Activated T-cell treated with anti-CD3 and anti-CD28 coated beads, Interleukin-2, amount 50 U/mL, for 72 hours (primary cell): ENCODE measurements at regions not wholly inside any gene's neighbourhood (a gene's known extent, or its start where the extent isn't known, plus 50 kb on each side); places are given as distances from the start of the nearest gene placed in this dataset.
"Not testable (repeated sequence)": the region's sequence is repeated elsewhere in the genome, so short reads cannot be mapped to it uniquely, and the experiment has no call there.

Source experiments
- ATAC-seq, 2 donors: fragments of 150-1000 bp; cut with Tn5 transposase; replicated peaks in 1 of 2; 2 replicates each; pipeline ENCODE4 v1.10.0; 2021; ENCODE audit warnings: moderate library complexity in 2 of 2, mild to moderate bottlenecking in 1 of 2
- DNase-seq, 2 donors: peaks; one replicate each; pipeline ENCODE4 v3.0.0; 2021 to 2022; ENCODE audit warnings: mixed read lengths in 1 of 2
- H3K27ac Mint-ChIP-seq: one replicate; pipeline ENCODE4 v1.8.0; 2022; ENCODE audit warnings: mild to moderate bottlenecking, moderate library complexity, mixed read lengths
- H3K27me3 Mint-ChIP-seq: one replicate; pipeline ENCODE4 v1.8.0; 2022; ENCODE audit warnings: low read depth, mixed read lengths
- H3K36me3 Mint-ChIP-seq, 2 donors: one replicate each; pipeline ENCODE4 v1.8.0; 2022; ENCODE audit warnings: mixed read lengths in 2 of 2, mild to moderate bottlenecking in 1 of 2; ENCODE audit not compliant: insufficient read depth in 2 of 2
- H3K4me1 Mint-ChIP-seq: one replicate; pipeline ENCODE4 v1.8.0; 2022; ENCODE audit warnings: low read depth, mixed read lengths
- H3K4me3 Mint-ChIP-seq, 2 donors: one replicate each; pipeline ENCODE4 v1.8.0; 2022; ENCODE audit warnings: mild to moderate bottlenecking in 2 of 2, mixed read lengths in 2 of 2, moderate library complexity in 2 of 2
- H3K9me3 Mint-ChIP-seq, 2 donors: one replicate each; pipeline ENCODE4 v1.8.0; 2022; ENCODE audit warnings: mixed read lengths in 2 of 2

GRCh38 chr2:163913532-163913944, 177.7 kb upstream of the FIGN start:
- DNase-seq, H3K4me3 Mint-ChIP-seq, H3K4me1 Mint-ChIP-seq, H3K36me3 Mint-ChIP-seq, ATAC-seq, H3K27me3 Mint-ChIP-seq, H3K9me3 Mint-ChIP-seq, H3K27ac Mint-ChIP-seq: not testable (repeated sequence)

GRCh38 chr2:163909411-163910080, 173.7 kb upstream of the FIGN start:
- no peak for DNase-seq
- Mint-ChIP-seq H3K9me3 (peaks cover 2% of the 10 kb centered on the region in 2 donors), H3K4me3 (no peak overlapping the region), H3K27me3 (no peaks in the 10 kb centered on the region), H3K4me1 (no peaks in the 10 kb centered on the region), H3K36me3 (no peaks in the 10 kb centered on the region), H3K27ac (no peak overlapping the region)
- ATAC-seq: no peak

- no peaks in the 10 kb centered on the region for H3K27me3 Mint-ChIP-seq
- H3K4me3 Mint-ChIP-seq: no peak overlapping the region
- peaks cover 0 to 4% of the 10 kb centered on the region in 2 donors for H3K9me3 Mint-ChIP-seq
- H3K27ac Mint-ChIP-seq: no peak overlapping the region
- H3K36me3 Mint-ChIP-seq: no peaks in the 10 kb centered on the region
- DNase-seq (no peak), ATAC-seq (no peak)
- no peaks in the 10 kb centered on the region for H3K4me1 Mint-ChIP-seq
Observed at GRCh38 chr2:163906410-163906809, 170.6 kb upstream of the FIGN start.

- Mint-ChIP-seq H3K36me3 (peaks cover 0 to 1% of the 10 kb centered on the region in 2 donors), H3K4me3 (no peak overlapping the region), H3K9me3 (peaks cover 12 to 15% of the 10 kb centered on the region in 2 donors), H3K27ac (no peak overlapping the region), H3K4me1 (no peaks in the 10 kb centered on the region), H3K27me3 (no peaks in the 10 kb centered on the region)
- DNase-seq: no peak
- no peak for ATAC-seq
Observed at GRCh38 chr2:163897799-163898198, 162.0 kb upstream of the FIGN start.

DNA sequence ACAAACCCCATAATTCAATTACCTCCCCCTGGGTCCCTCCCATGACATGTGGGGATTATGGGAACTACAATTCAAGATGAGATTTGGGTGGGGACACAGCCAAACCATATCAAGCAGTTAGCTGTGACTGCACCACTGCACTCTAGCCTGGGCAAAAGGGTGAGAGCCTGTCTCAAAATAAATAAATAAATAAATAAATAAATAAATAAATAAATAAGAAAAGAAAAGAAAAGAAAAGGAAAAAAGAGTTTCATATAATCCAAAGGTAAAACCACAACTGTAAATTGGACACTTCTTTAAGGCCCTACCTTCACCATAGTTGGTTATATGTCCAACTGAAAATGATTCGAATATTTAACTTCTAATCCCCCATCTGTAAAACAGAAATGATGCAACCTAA, 157.6 kb upstream of the FIGN start:
- not testable (repeated sequence) for H3K27ac Mint-ChIP-seq, H3K4me3 Mint-ChIP-seq, H3K36me3 Mint-ChIP-seq, H3K4me1 Mint-ChIP-seq, ATAC-seq, H3K27me3 Mint-ChIP-seq, DNase-seq
- H3K9me3 Mint-ChIP-seq: peaks cover 9 to 18% of the 10 kb centered on the region in 2 donors

DNA sequence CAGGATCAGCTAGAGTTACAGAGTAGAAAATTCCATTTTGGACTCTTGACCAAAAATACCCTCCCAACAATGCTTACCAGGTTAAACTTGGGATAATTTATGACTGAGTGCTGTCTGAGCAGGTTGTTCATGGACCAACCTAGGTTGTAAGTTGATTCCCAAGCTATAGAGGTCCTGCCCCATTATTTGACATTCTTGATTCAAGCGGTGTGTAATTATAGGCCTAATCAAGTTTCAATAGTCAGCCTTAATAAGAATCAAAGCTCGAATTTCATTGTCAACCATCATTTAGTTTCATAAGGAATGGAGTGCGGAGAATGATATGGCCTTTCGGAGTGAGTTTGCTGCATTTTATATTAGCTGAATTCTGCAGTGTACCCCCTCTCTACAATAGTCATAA, 152.8 kb upstream of the FIGN start:
- Mint-ChIP-seq H3K4me3 (no peak overlapping the region), H3K4me1 (no peaks in the 10 kb centered on the region), H3K27me3 (no peaks in the 10 kb centered on the region), H3K36me3 (no peaks in the 10 kb centered on the region), H3K9me3 (peaks cover 2 to 12% of the 10 kb centered on the region in 2 donors), H3K27ac (no peak overlapping the region)
- ATAC-seq (no peak), DNase-seq (no peak)

DNA sequence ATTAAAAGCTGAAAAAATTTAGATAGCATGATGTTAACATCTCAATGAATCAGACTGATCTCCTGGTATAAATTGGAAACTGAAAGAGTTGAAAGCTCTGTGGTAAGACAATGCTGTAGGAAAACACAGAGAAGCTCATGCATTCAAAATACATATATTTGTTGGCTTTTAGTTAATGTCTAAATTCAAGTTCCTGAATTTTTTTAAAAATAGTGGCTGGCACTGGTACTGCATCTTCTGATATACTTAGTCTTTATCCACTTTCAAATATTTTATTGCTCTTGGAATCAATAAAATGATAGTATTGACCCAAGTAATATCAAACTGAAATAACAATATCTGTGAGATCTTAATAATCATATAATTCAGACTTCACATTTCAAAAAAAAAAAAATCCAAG, 151.4 kb upstream of the FIGN start:
- DNase-seq (no peak), ATAC-seq (no peak)
- no peaks in the 10 kb centered on the region for H3K27me3 Mint-ChIP-seq
- no peak overlapping the region for H3K4me3 Mint-ChIP-seq
- H3K9me3 Mint-ChIP-seq: peaks cover 0 to 10% of the 10 kb centered on the region in 2 donors
- no peak overlapping the region for H3K27ac Mint-ChIP-seq
- no peaks in the 10 kb centered on the region for H3K36me3 Mint-ChIP-seq
- H3K4me1 Mint-ChIP-seq: no peaks in the 10 kb centered on the region

- ATAC-seq (no peak), DNase-seq (no peak)
- Mint-ChIP-seq H3K27me3 (no peaks in the 10 kb centered on the region), H3K4me3 (no peak overlapping the region), H3K9me3 (peaks cover 6 to 11% of the 10 kb centered on the region in 2 donors), H3K27ac (no peak overlapping the region), H3K36me3 (no peaks in the 10 kb centered on the region), H3K4me1 (no peaks in the 10 kb centered on the region)
Observed at GRCh38 chr2:163884416-163884815, 148.6 kb upstream of the FIGN start.

- H3K4me3 Mint-ChIP-seq: no peak overlapping the region
- no peak overlapping the region for H3K27ac Mint-ChIP-seq
- peak in 1 of 2 donors; percentile 1 for DNase-seq
- H3K27me3 Mint-ChIP-seq: no peaks in the 10 kb centered on the region
- peaks cover 8 to 9% of the 10 kb centered on the region in 2 donors for H3K9me3 Mint-ChIP-seq
- no peaks in the 10 kb centered on the region for H3K4me1 Mint-ChIP-seq
- no peaks in the 10 kb centered on the region for H3K36me3 Mint-ChIP-seq
- no peak for ATAC-seq
Observed at GRCh38 chr2:163878718-163879117, 142.9 kb upstream of the FIGN start.

- peaks cover 8 to 9% of the 10 kb centered on the region in 2 donors for H3K9me3 Mint-ChIP-seq
- ATAC-seq (no peak), DNase-seq (no peak)
- no peak overlapping the region for H3K27ac Mint-ChIP-seq
- no peaks in the 10 kb centered on the region for H3K36me3 Mint-ChIP-seq
- no peaks in the 10 kb centered on the region for H3K4me1 Mint-ChIP-seq
- H3K4me3 Mint-ChIP-seq: no peak overlapping the region
- no peaks in the 10 kb centered on the region for H3K27me3 Mint-ChIP-seq
Observed at GRCh38 chr2:163877316-163877715, 141.5 kb upstream of the FIGN start.

DNA sequence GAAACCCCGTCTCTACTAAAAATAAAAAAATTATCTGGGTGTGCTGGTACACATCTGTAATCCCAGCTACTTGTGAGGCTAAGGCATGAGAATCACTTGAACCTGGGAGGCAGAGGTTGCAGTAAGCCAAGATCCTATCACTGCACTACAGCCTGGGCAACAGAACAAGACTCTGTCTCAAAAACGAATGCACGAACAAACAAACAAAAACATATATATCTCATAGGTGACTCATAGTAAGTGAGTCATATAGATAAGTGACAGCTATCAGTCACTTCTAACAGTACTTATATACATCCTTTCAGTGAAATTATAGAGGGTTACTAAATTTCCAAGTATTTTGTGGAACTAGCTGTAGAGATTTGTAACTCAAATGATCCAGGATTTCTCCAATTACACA, 127.3 kb upstream of the FIGN start:
- H3K36me3 Mint-ChIP-seq: no peaks in the 10 kb centered on the region
- H3K4me1 Mint-ChIP-seq: no peaks in the 10 kb centered on the region
- no peak overlapping the region for H3K4me3 Mint-ChIP-seq
- no peak overlapping the region for H3K27ac Mint-ChIP-seq
- H3K27me3 Mint-ChIP-seq: no peaks in the 10 kb centered on the region
- peaks cover 0 to 4% of the 10 kb centered on the region in 2 donors for H3K9me3 Mint-ChIP-seq
- ATAC-seq (no peak), DNase-seq (no peak)

DNA sequence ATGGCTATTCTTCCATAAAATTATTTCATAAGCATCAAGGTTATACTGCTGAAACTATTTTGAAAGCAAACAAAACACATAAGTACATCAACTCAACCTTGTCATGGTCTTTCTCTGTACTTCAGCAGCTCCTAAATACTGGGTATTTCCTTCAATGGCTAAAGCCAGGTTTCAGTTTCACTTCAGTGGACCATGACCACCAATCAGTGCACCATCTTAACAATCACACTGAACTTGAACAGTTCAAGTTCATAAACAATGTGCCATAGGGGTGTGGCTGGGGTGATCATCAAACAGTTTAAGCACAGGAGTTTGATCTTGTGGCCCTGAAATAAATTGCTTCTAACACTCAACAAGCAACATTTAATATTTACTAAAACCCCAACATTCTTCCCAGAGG, 124.1 kb upstream of the FIGN start:
- H3K27me3 Mint-ChIP-seq: no peaks in the 10 kb centered on the region
- H3K4me1 Mint-ChIP-seq: no peaks in the 10 kb centered on the region
- ATAC-seq (no peak), DNase-seq (no peak)
- H3K4me3 Mint-ChIP-seq: no peak overlapping the region
- H3K9me3 Mint-ChIP-seq: no peaks in the 10 kb centered on the region
- no peak overlapping the region for H3K27ac Mint-ChIP-seq
- H3K36me3 Mint-ChIP-seq: no peaks in the 10 kb centered on the region

- no peaks in the 10 kb centered on the region for H3K4me1 Mint-ChIP-seq
- no peaks in the 10 kb centered on the region for H3K36me3 Mint-ChIP-seq
- H3K9me3 Mint-ChIP-seq: peaks cover 0 to 2% of the 10 kb centered on the region in 2 donors
- DNase-seq (no peak), ATAC-seq (no peak)
- no peak overlapping the region for H3K4me3 Mint-ChIP-seq
- no peak overlapping the region for H3K27ac Mint-ChIP-seq
- no peaks in the 10 kb centered on the region for H3K27me3 Mint-ChIP-seq
Observed at GRCh38 chr2:163856941-163857340, 121.1 kb upstream of the FIGN start.

DNA sequence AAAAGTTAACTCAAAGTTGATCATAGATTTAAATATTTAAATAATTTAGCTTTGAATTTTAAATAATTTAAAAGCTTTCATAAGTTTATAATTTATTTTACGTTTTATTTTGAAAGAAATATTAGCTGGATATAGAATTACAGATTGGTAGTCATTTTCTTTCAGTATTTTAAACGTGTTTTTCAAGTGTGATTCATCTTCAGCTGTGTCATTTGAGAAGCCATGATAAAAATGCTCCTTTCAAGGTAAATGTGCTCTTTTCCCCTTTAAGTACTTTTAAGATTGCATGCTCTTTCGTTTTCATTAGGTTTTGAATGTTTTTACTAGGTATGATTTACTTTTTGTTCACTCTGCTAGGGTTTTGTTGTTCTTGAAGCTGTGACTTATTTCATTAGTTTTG, 116.8 kb upstream of the FIGN start:
- H3K4me1 Mint-ChIP-seq: no peaks in the 10 kb centered on the region
- no peak overlapping the region for H3K27ac Mint-ChIP-seq
- DNase-seq (no peak), ATAC-seq (no peak)
- peaks cover 0 to 2% of the 10 kb centered on the region in 2 donors for H3K9me3 Mint-ChIP-seq
- H3K4me3 Mint-ChIP-seq: no peak overlapping the region
- H3K36me3 Mint-ChIP-seq: no peaks in the 10 kb centered on the region
- H3K27me3 Mint-ChIP-seq: no peaks in the 10 kb centered on the region
